BE2C (cell line): ENCODE measurements at regions not wholly inside any gene's neighbourhood (a gene's known extent, or its start where the extent isn't known, plus 50 kb on each side); places are given as distances from the start of the nearest gene placed in this dataset.
"Not testable (repeated sequence)": the region's sequence is repeated elsewhere in the genome, so short reads cannot be mapped to it uniquely, and the experiment has no call there.

Experiments
- DNase-seq: peaks from one replicate; pipeline ENCODE4 v3.0.0-alpha.2; 2020
- H3K27me3 ChIP-seq: fragments of 250-450 bp; sonication (Bioruptor Pico); 2 replicates; pipeline ENCODE4 v1.5.1; 2020; ENCODE audit warnings: mild to moderate bottlenecking
- H3K36me3 ChIP-seq: fragments of 250-450 bp; sonication (Bioruptor Pico); 2 replicates; pipeline ENCODE4 v1.5.1; 2020; ENCODE audit warnings: mild to moderate bottlenecking
- H3K4me1 ChIP-seq: fragments of 250-450 bp; sonication (Bioruptor Pico); 2 replicates; pipeline ENCODE4 v1.5.1; 2020
- H3K4me3 ChIP-seq: 2 replicates; pipeline ENCODE4 v1.5.1; 2011; ENCODE audit warnings: low read depth, low read length
- H3K9me3 ChIP-seq: fragments of 250-450 bp; sonication (Bioruptor Pico); 2 replicates; pipeline ENCODE4 v1.5.1; 2020
- CTCF ChIP-seq: IDR thresholded peaks from 2 replicates; pipeline ENCODE4 v1.5.1; 2012; ENCODE audit warnings: mild to moderate bottlenecking, low read depth, low read length

- Histone ChIP-seq H3K27me3 (no peaks in the 10 kb centered on the region), H3K9me3 (no peaks in the 10 kb centered on the region), H3K4me1 (no peaks in the 10 kb centered on the region), H3K4me3 (no peak overlapping the region), H3K36me3 (no peaks in the 10 kb centered on the region)
- no peak for DNase-seq
- TF ChIP-seq CTCF, result no peak
These were observed 54.8 kb upstream of the HMGB1 start for GRCh38 chr13:30520571-30520970.

- no peaks in the 10 kb centered on the region for H3K27me3 ChIP-seq
- H3K9me3 ChIP-seq, result no peaks in the 10 kb centered on the region
- H3K4me1 ChIP-seq, result peaks cover 6% of the 10 kb centered on the region; the same call in 1 of the 2 replicates
- no peak for DNase-seq
- no peak overlapping the region for H3K4me3 ChIP-seq
- H3K36me3 ChIP-seq, result no peaks in the 10 kb centered on the region
- TF ChIP-seq CTCF, result no peak
These were observed 57.5 kb upstream of the HMGB1 start for GRCh38 chr13:30523211-30523610.

- H3K4me1 ChIP-seq, H3K36me3 ChIP-seq, H3K4me3 ChIP-seq, H3K9me3 ChIP-seq, DNase-seq, H3K27me3 ChIP-seq: not testable (repeated sequence)
These were observed 58.1 kb upstream of the HMGB1 start for GRCh38 chr13:30523817-30524216.

- H3K4me3 ChIP-seq, H3K9me3 ChIP-seq, H3K4me1 ChIP-seq, H3K27me3 ChIP-seq, DNase-seq, H3K36me3 ChIP-seq: not testable (repeated sequence)
These were observed 59.5 kb upstream of the HMGB1 start for GRCh38 chr13:30525212-30525611.

GRCh38 chr13:30526612-30527495, 61.1 kb upstream of the HMGB1 start:
- peak; percentile 29 for DNase-seq
- TF ChIP-seq CTCF, result no peak
- H3K36me3 ChIP-seq, result no peaks in the 10 kb centered on the region
- H3K27me3 ChIP-seq, result no peaks in the 10 kb centered on the region
- peaks cover 6% of the 10 kb centered on the region; the same call in 1 of the 2 replicates for H3K4me1 ChIP-seq
- no peak overlapping the region for H3K4me3 ChIP-seq
- no peaks in the 10 kb centered on the region for H3K9me3 ChIP-seq

- no peak overlapping the region for H3K4me3 ChIP-seq
- peaks cover 6% of the 10 kb centered on the region; the same call in 1 of the 2 replicates for H3K4me1 ChIP-seq
- no peaks in the 10 kb centered on the region for H3K9me3 ChIP-seq
- no peak for TF ChIP-seq CTCF
- H3K36me3 ChIP-seq, result no peaks in the 10 kb centered on the region
- no peaks in the 10 kb centered on the region for H3K27me3 ChIP-seq
- no peak for DNase-seq
These were observed 63.5 kb upstream of the HMGB1 start for GRCh38 chr13:30529085-30529834.

- Histone ChIP-seq H3K4me1 (no peaks in the 10 kb centered on the region), H3K36me3 (no peaks in the 10 kb centered on the region), H3K9me3 (no peaks in the 10 kb centered on the region), H3K4me3 (no peak overlapping the region), H3K27me3 (no peaks in the 10 kb centered on the region)
- DNase-seq, result no peak
- TF ChIP-seq CTCF, result no peak
These were observed 69.3 kb upstream of the HMGB1 start for GRCh38 chr13:30535046-30535445.
